ENCODE measurements at regions not wholly inside any gene's neighbourhood (a gene's known extent, or its start where the extent isn't known, plus 50 kb on each side); places are given as distances from the start of the nearest gene placed in this dataset.

DNA sequence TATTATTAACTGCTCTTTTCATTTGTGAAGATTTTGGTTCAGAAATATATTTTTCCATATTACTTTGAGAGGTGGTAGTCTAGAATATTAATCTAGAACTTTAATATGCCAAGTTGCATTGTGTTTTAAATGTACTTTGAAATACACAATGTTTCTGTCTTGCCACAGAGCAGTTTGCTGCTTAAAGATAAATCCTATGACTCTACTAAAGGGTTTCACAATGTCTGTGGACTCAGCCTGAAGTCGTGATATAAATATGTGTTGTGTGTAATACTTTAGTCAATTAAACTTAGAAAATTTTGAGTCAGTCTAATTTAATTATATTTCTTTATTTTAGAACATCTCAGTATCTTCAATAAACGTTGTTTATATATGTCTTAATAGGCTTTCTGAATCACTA is 1771.7 kb upstream of the PCDH7 start:
- no peaks in the 10 kb centered on the region for H3K9me3 ChIP-seq
- H3K4me1 ChIP-seq: no peaks in the 10 kb centered on the region
- no peaks in the 10 kb centered on the region for H3K27me3 ChIP-seq
- TF ChIP-seq, protein P1, sequence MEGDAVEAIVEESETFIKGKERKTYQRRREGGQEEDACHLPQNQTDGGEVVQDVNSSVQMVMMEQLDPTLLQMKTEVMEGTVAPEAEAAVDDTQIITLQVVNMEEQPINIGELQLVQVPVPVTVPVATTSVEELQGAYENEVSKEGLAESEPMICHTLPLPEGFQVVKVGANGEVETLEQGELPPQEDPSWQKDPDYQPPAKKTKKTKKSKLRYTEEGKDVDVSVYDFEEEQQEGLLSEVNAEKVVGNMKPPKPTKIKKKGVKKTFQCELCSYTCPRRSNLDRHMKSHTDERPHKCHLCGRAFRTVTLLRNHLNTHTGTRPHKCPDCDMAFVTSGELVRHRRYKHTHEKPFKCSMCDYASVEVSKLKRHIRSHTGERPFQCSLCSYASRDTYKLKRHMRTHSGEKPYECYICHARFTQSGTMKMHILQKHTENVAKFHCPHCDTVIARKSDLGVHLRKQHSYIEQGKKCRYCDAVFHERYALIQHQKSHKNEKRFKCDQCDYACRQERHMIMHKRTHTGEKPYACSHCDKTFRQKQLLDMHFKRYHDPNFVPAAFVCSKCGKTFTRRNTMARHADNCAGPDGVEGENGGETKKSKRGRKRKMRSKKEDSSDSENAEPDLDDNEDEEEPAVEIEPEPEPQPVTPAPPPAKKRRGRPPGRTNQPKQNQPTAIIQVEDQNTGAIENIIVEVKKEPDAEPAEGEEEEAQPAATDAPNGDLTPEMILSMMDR (IDR thresholded peaks at IDR 0.05): no peak
- DNase-seq (ENCODE audit: low spot score in 2 of 2): no peak
- H3K27ac ChIP-seq: no peak overlapping the region
- intact Hi-C loops (cut with DNase I): no loop called here
- no peaks in the 10 kb centered on the region for H3K36me3 ChIP-seq
- no peak overlapping the region for H3K4me3 ChIP-seq

DNA sequence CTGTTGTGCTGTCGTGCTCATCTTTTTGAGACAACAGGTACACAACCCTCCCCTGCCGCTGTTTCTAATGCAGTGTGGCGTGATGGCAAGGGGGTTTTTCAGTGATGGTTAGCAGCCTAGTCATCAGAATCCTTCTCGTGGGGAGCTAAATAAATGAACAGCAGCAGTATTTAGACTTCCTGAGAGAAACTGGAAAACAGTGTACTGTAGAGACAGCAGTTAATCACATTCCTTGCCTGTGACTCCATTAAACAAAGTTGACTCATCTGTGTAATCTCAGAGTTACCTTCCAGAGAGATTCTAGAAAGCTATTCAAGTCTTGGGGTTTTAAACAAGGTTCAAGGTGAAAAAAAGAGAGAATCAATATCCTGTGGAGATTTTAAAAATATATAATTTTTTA is 1753.2 kb upstream of the PCDH7 start:
- Histone ChIP-seq H3K36me3 (no peaks in the 10 kb centered on the region), H3K4me1 (no peaks in the 10 kb centered on the region), H3K27me3 (no peaks in the 10 kb centered on the region), H3K4me3 (no peak overlapping the region), H3K9me3 (no peaks in the 10 kb centered on the region), H3K27ac (no peak overlapping the region)
- no peak for DNase-seq (ENCODE audit: low spot score in 2 of 2)
- TF ChIP-seq, protein P1 (IDR thresholded peaks at IDR 0.05): no peak
- intact Hi-C loops (cut with DNase I): no loop called here

DNA sequence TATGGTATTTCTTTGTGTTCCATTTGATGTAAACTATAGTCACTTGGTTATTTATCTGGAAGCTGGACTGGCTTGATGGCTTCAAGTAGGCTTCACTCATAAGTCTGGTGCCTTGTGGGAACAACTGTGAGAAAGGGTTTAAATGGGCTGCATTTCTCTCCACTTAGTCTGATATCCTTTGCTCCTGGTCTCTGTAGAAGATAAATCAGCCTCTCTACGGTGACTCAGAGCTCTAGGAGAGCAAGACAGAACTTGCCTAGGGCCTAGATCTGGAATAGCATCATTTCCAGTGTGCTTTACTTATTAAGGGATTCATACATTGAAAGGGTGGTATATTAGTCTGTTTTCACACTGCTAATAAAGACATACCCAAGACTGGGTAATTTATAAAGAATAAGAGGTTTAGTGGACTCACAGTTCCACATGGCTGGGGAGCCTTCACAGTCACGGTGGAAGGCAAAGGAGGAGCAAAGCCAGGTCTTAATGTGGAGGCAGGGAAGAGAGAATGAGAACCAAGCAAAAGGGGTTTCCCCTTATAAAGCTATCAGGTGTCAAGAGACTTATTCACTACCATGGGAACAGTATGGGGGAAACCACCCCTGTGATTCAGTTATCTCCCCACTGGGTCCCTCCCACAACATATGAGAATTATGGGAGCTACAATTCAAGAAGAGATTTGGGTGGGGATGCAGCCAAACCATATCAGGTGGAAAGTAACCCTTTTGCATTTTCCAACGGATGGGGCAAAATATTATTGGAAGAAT is 1746.4 kb upstream of the PCDH7 start:
- no peaks in the 10 kb centered on the region for H3K9me3 ChIP-seq
- intact Hi-C loops (cut with DNase I): no loop called here
- no peaks in the 10 kb centered on the region for H3K4me1 ChIP-seq

DNA sequence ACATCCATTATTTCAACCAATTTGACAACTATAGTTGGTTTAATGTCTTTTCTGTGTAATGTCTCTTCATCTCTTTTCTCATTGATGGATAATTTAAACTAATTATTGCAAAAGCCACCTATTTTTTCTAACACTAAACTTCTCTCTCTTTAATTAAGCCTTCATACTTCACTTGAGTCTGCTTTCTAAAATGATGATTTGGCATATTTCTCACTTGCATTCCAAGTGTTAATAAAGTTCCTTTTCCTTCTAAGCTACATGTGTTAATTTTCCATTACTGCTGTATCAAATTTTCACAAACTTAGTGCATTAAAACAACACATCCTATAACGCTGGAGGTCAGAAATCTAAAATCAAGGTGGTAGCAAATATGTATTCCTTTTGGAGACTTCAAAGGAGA is 1743.8 kb upstream of the PCDH7 start:
- no peaks in the 10 kb centered on the region for H3K36me3 ChIP-seq
- TF ChIP-seq, protein P1 (IDR thresholded peaks at IDR 0.05): no peak
- DNase-seq (ENCODE audit: low spot score in 2 of 2): no peak
- intact Hi-C loops (cut with DNase I): no loop called here
- no peak overlapping the region for H3K4me3 ChIP-seq
- no peaks in the 10 kb centered on the region for H3K27me3 ChIP-seq
- no peaks in the 10 kb centered on the region for H3K9me3 ChIP-seq
- no peak overlapping the region for H3K27ac ChIP-seq
- no peaks in the 10 kb centered on the region for H3K4me1 ChIP-seq

More for the DNA sequence above, 1746.4 kb upstream of the PCDH7 start:
- TF ChIP-seq, protein P1 (IDR thresholded peaks at IDR 0.05): no peak
- no peak overlapping the region for H3K4me3 ChIP-seq
- no peak for DNase-seq (ENCODE audit: low spot score in 2 of 2)
- H3K36me3 ChIP-seq: no peaks in the 10 kb centered on the region
- no peaks in the 10 kb centered on the region for H3K27me3 ChIP-seq
- H3K27ac ChIP-seq: no peak overlapping the region

DNA sequence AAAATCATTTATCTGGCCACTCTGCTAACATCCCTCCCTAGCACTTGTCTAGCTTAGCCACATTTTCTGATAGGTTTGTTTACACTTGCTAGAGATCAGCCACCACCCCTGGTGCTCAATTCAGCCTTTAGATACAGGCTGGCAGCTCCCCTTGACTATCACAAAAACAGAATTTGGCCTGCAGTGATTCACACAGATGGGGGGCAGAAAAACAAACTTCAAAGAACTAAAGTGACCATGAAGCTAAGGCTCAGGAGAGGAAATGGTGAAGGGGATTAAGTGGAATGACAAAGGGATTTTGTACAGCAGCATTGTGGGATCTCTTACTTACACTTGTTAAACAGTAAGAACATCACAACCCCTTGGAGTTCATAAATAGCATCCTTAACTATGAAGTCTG is 1718.0 kb upstream of the PCDH7 start:
- no peak overlapping the region for H3K27ac ChIP-seq
- intact Hi-C loops (cut with DNase I): no loop called here
- no peaks in the 10 kb centered on the region for H3K9me3 ChIP-seq
- H3K4me3 ChIP-seq: no peak overlapping the region
- TF ChIP-seq, protein P1 (IDR thresholded peaks at IDR 0.05): no peak
- H3K36me3 ChIP-seq: no peaks in the 10 kb centered on the region
- DNase-seq (ENCODE audit: low spot score in 2 of 2): no peak
- no peaks in the 10 kb centered on the region for H3K4me1 ChIP-seq
- H3K27me3 ChIP-seq: no peaks in the 10 kb centered on the region

Data from ascending aorta (tissue), 2 donors.